ENCODE measurements at regions not wholly inside any gene's neighbourhood (a gene's known extent, or its start where the extent isn't known, plus 50 kb on each side); places are given as distances from the start of the nearest gene placed in this dataset.

DNA sequence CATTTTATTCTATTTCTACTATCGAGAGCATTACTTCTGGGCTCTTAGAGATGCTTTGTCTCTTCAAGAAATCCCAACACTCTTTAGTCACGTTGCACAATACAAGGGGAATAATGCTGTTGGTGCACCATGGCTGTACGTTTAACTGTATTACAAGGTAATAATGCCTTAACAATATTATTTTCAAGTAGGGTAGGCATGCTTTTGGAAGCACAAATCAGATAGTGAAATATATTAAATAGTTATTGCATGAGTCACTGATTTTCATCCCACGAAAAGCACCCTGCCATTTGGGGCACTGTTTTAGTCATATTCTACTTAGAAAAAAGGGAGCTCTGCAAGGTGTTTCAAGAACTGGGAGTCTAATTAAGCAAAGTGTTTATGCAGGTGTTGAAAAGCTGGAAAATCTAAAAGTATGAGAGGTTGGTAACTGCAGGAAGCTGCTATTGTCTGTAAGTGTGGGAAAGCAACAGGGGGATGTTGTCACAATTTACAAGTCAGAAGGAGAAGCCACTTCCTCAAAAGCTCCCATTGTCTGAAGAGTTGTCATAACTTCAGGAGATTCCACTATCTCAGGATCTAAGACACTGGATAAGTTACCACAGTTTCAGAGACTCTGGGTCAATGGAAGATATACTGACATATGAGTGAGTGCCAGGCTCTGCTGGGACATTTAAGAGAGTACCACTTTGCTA lies 218.2 kb downstream of the JRKL start:
- no peak for DNase-seq (ENCODE audit: low read depth in 2 of 2)

DNA sequence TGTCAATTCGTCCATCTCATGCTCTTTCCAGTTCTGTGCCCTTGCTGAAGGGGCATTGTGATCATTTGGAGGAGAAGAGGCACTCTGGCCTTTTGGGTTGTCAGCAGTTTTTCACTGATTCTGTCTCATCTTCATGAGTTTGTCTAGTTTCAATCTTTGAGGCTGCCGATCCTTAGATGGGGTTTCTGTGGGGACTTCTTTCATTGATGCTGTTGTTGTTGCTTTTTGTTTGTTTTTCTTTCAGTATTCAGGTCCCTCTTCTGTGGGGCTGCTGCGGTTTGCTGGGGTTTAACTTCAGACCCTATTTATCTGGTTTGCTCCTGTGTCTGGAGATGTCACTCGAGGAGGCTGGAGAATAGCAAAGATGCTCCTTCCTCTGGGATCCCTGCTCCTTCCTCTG lies 224.3 kb downstream of the JRKL start:
- no peak for DNase-seq (ENCODE audit: low read depth in 2 of 2)

DNA sequence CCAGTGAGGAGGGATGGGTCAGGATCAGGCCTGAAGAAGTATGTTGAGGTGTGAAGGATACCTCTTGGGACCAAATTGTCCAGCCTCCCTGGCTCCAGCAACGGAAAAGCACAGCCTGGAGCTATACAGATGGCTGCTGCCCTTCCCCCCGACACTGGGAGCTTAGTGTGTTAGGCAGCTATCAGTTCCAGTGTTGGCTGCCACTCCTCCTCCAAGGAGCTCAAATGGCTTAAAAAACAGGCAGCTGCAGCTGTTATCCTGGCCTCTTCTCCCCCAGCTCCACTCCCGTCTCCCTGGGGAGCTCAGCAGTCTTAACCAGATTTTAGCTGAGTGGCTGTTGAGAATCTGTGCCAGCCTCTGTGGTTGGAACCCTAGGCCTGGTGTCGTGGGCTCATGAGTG lies 225.0 kb downstream of the JRKL start:
- DNase-seq (ENCODE audit: low read depth in 2 of 2): no peak

DNA sequence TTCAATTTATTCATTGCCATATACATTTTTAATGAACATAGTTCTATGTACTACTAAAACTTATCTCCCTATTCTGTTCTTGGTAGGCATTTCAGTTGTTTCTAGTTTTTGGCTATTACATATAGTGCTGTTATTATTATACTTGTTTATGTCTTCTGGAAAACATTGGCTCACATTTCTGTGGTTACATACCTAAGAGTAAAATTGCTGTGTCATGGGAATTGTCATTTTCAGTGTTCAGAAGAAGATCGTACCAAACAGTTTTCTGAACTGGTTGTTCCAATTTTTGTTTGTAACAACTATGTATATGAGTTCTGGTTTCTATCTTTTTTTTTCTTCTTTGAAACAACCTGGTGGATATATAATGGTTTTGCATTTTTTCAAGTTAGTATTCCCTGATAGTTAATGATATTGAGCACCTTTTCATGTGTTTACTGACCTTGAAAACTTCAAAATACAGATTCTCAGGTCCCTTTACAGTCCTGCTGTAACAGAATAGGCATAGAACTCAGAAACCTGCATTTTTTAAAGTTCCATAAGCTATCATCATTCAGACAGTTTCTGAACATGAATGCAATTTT lies 230.7 kb downstream of the JRKL start:
- no peak for DNase-seq (ENCODE audit: low read depth in 2 of 2)

DNA sequence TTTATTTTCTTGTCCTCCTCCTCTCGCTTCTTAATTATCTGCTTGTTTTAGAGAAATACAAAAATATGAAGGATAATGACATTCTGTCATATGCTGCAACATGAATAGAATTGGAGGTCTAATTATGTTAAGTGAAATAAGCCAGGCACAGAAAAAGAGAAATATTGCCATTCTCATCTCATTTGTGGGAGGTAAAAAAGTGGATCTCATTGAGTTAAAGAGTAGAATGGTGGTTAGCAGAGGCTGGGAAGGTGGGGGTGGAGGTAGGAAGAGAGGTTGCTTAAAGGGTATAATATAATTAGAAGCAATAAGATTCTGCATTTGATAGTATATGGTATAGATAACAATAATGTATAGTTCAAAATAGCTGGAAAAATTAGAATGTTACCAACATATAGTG lies 231.3 kb downstream of the JRKL start:
- DNase-seq (ENCODE audit: low read depth in 2 of 2): no peak

DNA sequence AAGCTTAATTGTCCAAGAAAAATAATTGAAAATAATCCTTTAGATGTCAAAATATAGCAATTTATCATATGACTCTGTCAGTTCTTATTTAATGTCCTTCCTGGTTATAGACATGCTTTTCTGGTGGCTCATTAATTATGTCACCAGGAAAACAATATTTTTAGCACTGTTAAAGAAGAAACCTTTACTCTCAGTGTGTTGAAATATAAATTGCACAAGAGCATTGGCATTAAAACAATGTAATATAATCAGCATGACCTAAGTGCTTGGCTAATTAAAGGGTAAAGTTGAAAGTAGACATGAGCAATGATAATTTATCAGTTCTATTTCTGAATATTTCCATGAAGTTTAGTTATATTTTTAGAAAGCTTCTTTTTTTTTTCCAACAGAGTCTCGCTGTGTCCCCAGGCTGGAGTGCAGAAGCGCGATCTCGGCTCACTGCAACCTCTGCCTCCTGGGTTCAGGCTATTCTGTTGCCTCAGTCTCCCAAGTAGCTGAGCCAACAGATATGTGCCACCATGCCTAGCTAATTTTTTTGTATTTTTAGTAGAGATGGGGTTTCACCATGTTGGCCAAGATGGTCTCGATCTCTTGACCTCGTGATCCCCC lies 232.3 kb downstream of the JRKL start:
- DNase-seq (ENCODE audit: low read depth in 2 of 2): no peak

DNA sequence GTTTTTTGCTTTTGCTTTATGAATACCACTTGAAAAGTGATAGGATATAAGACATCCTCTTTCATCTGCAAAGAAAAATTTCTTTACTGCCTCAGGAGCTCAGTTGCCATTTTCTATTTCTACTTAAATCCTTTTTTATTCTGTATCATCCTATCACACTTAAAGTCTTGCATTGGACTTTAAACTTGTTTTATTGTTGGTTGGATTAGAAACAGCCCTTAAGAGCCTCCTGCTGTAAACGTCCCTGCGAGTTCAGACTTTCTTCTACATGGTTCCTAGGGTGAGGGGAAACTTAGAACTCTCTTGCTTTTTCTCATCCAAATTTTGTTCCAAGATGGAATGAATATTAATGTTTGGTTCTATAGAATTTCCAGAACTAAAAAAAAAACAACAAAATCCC lies 234.3 kb downstream of the JRKL start:
- no peak for DNase-seq (ENCODE audit: low read depth in 2 of 2)

DNA sequence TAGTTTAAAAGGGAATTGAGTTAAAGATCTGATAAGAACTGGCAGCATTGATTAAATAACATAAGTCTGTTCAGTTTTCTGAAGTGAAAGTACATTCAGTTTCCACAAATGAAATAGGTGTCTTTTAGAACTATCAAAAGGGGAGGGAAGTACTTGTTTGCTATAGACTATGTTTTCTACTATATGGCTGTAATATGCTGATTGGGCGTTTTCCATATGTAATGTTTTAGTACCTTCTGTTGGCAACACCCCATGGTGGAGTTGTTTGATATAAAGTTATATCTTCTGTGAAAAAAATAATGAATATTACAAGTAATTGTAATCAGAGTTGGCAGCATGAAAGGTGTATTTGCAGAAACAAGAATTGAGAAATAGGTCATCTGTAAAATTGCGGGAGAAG lies 237.6 kb downstream of the JRKL start:
- DNase-seq (ENCODE audit: low read depth in 2 of 2): no peak

DNA sequence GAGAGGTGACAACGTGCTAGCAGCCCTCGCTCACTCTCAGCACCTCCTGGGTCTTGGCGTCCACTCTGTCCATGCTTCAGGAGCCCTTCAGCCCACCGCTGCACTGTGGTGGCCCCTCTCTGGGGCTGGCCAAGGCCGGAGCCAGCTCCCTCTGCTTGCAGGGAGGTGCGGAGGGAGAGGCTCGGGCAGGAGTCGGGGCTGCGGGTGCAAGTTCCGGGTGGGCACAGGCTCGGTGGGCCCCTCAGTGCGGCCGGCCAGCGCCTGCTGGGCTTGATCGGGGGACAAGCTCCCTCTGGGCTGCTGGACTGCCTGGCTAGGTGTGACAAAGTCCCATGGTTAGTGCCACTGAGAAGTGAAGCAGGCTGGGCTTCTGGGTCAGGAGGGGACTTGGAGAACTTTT lies 245.8 kb downstream of the JRKL start:
- DNase-seq (ENCODE audit: low read depth in 2 of 2): no peak

DNA sequence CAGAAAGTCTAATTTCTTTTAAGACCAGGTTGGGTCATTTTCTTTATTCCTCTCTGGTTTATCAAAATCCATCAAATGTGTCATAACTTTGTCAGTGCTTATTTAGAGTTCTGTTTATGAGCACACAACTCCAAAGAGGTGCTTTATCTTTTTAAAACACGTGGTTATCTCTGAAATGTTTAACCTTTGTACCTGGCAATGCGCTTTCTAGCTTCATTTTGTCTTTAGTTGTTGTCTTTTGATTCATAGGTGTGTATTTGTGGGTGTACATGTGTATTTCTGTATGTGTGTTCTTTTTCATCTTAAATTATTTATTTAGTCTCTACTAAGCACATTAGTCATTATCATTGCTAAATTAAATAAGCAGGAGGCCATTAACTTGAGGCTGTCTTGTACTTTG lies 251.4 kb downstream of the JRKL start:
- DNase-seq (ENCODE audit: low read depth in 2 of 2): no peak

DNA sequence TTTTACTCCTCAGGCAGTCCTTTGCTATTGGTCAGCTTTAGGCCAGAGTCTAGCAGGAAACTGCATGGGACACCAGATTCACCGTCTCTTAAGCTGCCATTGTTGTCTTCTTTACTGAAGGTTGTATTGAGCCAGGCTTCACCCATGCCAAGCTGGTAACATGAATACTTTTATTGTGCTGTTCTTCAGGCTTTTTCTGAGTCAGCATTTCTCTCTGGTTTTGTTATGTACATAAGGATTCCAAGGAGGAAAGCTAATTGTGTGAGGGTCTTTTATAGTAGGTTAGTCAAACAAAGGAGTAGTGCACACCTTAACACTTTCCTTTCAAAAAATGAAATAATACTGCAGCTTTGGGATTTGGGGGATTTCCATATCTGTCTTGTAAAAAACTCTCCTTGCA lies 252.8 kb downstream of the JRKL start:
- no peak for DNase-seq (ENCODE audit: low read depth in 2 of 2)

DNA sequence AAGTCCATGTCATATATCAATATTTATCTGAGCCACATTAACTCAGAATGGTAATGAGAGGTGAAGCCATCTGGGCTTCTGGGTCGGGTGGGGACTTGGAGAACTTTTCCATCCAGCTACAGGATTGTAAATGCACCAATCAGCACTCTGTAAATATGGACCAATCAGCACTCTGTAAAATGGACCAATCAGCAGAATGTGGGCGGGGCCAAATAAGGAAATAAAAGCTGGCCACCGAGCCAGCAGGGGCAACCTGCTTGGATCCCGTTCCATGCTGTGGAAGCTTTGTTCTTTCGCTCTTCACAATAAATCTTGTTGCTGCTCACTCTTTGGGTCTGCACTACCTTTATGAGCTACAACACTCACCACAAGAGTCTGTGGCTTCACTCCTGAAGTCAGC lies 253.4 kb downstream of the JRKL start:
- DNase-seq (ENCODE audit: low read depth in 2 of 2): no peak

DNA sequence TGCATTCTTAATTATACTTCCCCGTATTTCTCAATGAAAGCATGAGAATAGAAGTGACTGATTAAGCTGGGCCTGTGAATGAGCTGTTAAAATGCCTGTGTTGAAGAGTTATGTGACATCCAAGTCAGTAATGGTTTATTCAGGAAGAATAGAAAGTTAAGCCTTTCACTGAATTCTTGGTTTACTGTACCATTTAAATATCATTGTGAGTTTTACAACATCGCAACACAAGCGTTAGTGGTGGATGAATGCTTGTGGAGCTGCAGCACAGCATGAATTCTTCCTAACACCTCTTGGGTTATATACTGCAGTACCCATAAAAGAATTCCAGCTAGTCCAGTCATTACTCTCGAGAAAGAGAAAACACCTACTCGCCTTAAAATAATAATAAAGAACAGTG lies 257.8 kb downstream of the JRKL start:
- no peak for DNase-seq (ENCODE audit: low read depth in 2 of 2)

DNA sequence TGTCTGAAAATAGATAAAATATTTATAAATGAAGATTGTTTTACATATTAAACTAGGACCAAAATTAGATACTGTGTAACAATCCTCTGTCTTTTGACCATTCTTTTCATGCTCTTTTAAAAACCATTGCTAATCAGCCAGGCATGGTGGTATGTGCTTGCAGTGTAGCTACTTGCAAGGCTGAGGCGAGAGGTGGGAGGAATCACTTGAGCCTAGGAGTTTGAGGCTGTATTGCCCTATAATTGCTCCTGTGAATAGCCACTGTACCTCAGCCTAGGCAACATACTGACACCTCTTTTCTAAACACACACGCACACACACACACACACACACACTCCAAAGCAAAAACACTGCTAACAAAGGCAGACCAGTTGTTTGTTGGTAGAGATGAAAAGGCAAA lies 259.2 kb downstream of the JRKL start:
- DNase-seq (ENCODE audit: low read depth in 2 of 2): no peak

DNA sequence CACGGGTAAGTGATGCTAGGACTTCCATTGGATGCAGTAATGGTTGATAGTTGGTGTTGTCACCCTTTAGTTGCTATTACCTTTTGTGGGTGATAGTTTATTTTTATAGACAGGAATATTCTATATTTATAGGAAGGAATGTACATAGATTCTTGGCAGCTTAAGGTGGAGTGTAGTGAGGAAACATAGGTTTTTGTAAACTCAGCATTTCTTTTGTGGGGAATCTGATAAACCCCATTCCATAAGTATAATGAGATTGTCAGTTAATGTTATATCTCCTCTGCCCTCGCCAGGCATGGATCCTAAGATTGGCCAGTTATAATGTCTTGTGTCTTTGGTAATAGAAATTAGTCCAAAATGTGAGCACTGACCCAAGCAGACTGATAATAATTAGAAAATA lies 262.7 kb downstream of the JRKL start:
- no peak for DNase-seq (ENCODE audit: low read depth in 2 of 2)

DNA sequence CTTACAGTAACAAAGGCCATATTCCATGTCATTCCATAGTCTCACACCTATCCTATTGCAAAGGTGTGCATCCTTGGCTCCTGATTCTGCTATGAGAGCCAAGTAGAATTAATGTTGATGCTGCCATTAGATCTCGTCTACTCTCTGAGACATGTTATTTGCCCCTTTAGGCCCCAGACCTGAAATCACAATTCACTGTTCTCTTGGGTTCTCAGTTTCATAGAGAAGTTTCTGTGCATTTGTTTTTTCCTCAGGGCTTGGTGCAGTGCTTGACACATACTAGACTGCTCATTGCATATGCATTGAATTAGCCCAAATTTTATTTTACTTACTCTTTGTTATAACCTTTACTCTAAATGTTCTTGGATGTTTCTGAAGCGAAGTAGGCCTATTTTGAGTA lies 265.7 kb downstream of the JRKL start:
- DNase-seq (ENCODE audit: low read depth in 2 of 2): no peak

DNA sequence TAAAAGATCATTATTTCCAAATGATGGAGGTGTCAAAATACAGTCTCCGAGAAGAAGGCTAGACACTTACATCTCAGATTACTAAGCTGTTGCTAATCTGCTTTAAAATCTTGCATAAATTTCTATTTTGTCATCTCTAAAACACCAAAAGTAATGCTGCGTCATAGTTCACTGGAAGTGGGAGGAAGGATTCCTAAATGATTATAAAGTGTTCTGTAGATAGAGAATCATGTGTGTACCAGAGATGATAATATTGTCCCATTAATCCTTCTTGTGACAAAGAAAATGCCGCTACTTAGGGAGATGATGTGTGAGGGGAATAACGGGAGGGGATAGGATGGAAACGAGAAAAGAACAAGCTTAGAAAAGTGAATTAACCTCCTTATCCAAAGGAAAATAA lies 268.6 kb downstream of the JRKL start:
- DNase-seq (ENCODE audit: low read depth in 2 of 2): no peak

DNA sequence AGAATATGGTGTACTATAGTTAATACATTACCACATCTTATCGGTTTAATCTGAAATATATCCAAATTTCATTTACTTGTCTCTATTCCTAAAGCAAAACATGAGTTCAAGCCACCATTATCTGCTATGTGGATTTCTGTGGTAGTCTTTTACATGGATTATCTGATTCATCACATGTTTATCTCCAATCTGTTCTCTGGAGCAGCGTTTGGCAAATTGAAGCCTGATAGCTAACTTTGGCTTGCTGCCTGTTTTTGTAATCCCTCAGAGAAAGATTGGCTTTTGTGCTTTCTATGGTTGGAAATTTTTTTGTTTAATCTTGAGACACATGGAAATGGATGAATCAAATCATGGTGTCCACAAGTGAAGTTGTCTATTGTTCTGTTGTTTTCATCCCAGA lies 274.3 kb downstream of the JRKL start:
- no peak for DNase-seq (ENCODE audit: low read depth in 2 of 2)

DNA sequence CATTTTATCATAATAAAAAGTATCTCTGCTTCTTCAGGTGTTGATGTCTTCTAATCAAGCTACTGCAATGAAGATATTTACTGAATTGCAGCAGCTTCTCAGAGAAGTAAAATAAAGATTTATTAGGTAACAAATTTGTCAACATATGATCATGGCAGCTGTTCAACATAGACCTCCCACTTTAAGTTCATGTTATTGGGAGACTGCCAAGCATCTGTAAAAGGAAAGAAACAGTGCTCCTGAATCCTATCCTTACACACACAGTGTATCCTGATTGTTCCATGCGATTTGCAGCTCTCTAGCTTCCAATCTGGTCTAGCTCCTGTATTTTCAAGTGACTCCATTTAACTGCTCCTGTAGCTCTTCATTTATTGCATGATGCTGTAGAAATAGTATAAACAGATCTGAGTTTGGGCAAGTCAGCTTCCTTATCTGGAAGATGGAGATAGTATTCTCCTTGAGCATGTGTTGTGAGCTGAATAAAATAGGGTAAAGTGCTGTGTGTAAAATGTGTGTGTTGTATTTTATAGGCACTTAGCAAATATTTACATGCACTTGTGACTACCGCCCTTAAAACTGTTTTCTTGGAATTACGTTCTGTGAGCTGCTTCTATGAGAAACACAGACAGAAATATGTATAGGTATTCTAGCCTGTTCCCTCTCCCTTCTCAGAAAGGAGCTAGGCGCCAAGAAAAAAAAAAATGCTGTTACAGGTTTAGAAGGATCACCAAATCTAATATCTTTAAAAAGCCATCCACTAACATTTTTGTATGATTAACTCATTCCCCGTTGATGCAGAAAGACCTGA lies 290.6 kb downstream of the JRKL start:
- no peak for DNase-seq (ENCODE audit: low read depth in 2 of 2)

DNA sequence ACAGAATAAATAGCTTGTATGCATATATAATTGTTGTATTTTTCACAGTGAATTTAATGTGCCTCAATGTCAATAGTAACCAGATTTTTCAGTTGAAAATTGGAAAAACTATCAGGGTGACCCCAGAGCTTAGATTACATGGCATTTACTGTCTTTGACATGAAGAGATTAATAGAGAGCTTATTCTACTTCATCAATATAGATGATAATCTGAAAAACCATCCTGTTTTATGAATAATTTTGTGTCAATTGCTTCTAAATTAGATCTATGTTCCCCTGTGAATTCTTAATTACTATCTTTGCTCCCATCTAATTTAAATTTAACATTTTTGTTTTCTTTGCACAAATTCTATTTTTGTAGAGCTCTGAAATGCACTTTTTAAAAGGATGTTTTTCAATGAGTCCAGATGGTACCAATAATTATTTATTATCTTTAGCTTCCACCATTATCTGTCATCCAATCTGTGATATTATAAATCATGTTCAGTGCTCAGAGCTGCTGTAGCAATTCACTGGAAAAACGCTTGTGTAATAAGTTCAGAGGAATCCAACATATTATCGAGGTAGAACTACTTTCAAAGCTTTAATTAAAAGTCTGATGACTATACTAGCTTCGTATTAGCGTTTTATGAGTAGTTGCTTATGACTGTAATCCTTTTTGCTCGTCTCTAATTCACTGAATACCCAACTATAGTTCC lies 291.4 kb downstream of the JRKL start:
- no peak for DNase-seq (ENCODE audit: low read depth in 2 of 2)

DNA sequence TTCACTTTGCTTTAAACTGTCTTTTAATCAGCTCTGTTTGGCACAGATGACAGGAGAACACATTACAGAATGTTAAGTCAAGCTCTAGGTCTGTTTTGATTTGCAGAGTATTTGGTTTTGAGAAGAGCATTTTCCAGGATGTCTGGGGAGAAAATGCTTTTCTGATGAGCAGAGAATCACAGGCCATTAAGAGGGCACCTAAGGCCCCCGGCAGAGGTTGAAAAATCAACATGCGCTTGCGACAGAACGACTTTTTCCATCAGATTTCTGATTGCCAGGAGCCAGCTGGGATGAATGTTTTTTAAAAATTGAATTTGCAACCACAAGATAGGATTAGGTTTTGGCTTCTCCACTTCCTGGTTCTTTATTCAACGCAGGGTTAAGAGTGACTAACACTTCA lies 304.5 kb downstream of the JRKL start:
- no peak for DNase-seq (ENCODE audit: low read depth in 2 of 2)

DNA sequence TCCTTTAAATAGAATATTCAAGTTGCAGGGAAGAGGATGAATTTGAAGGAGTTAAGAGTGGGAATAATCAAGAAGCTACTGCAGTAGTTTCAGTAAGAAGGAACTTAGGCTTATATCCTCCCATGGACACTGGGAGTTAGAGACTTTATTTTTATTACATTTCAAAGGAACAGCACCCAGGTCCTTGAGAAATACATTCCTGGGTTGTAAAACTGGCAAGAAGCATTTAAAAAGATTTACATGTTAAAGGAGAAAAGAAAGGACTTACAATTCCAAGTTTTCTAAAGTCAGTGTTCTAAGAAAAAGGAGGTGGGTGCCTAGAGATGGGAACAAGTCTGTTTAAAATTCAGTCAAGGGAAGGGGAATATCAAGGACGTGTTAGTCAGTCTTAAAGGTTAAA lies 306.9 kb downstream of the JRKL start:
- DNase-seq (ENCODE audit: low read depth in 2 of 2): no peak
